ENCODE measurements at regions not wholly inside any gene's neighbourhood (a gene's known extent, or its start where the extent isn't known, plus 50 kb on each side); places are given as distances from the start of the nearest gene placed in this dataset.

DNA sequence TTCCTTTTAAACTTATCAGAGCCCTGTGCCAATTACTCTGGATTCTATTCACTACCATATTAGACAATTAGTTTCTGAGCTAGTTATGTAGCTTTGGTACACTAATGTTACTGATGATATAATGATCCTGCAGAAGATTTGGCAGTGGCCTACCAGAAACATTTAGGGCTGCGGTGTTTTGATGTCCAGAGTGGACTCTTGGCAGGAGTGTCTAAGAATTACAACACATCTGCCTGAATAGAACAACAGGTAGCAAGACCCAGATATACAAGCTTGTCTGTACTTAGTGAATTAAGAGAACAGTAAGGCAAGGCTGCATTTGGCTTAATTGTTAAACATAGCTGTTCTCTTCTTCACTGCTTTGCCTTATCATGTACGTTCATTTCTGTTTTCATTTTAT lies 691.6 kb upstream of the FBXO33 start:
- no peak for TF ChIP-seq POLR2A (IDR thresholded peaks at IDR 0.05)
- TF ChIP-seq, protein P1, sequence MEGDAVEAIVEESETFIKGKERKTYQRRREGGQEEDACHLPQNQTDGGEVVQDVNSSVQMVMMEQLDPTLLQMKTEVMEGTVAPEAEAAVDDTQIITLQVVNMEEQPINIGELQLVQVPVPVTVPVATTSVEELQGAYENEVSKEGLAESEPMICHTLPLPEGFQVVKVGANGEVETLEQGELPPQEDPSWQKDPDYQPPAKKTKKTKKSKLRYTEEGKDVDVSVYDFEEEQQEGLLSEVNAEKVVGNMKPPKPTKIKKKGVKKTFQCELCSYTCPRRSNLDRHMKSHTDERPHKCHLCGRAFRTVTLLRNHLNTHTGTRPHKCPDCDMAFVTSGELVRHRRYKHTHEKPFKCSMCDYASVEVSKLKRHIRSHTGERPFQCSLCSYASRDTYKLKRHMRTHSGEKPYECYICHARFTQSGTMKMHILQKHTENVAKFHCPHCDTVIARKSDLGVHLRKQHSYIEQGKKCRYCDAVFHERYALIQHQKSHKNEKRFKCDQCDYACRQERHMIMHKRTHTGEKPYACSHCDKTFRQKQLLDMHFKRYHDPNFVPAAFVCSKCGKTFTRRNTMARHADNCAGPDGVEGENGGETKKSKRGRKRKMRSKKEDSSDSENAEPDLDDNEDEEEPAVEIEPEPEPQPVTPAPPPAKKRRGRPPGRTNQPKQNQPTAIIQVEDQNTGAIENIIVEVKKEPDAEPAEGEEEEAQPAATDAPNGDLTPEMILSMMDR (IDR thresholded peaks at IDR 0.05) = no peak

All from stomach (tissue), 4 donors.